Parathyroid adenoma (tissue), 2 donors: ENCODE measurements at regions not wholly inside any gene's neighbourhood (a gene's known extent, or its start where the extent isn't known, plus 50 kb on each side); places are given as distances from the start of the nearest gene placed in this dataset.

Experiments
- H2AFZ ChIP-seq: fragments of 300-600 bp; sonication (generic); one replicate; pipeline ENCODE4 v1.7.0; 2017; ENCODE audit warnings: antibody characterized with exemption, mild to moderate bottlenecking
- H3K27ac ChIP-seq: fragments of 300-600 bp; sonication (generic); one replicate; pipeline ENCODE4 v1.7.0; 2017
- H3K27me3 ChIP-seq: fragments of 300-600 bp; sonication (generic); one replicate; pipeline ENCODE4 v1.7.0; 2017; ENCODE audit warnings: low read length; ENCODE audit not compliant: control insufficient read depth, insufficient read depth
- H3K36me3 ChIP-seq: fragments of 300-600 bp; sonication (generic); one replicate; pipeline ENCODE4 v1.7.0; 2017; ENCODE audit warnings: low read length; ENCODE audit not compliant: control insufficient read depth, insufficient read depth
- H3K4me1 ChIP-seq: fragments of 300-600 bp; sonication (generic); one replicate; pipeline ENCODE4 v1.7.0; 2017; ENCODE audit warnings: control low read depth
- H3K4me2 ChIP-seq: fragments of 300-600 bp; sonication (generic); one replicate; pipeline ENCODE4 v1.7.0; 2017; ENCODE audit warnings: low read length
- H3K4me3 ChIP-seq: fragments of 300-600 bp; sonication (generic); one replicate; pipeline ENCODE4 v1.7.0; 2017; ENCODE audit warnings: low read depth, low read length
- H3K79me2 ChIP-seq: fragments of 300-600 bp; sonication (generic); one replicate; pipeline ENCODE4 v1.7.0; 2017; ENCODE audit warnings: control low read depth
- H3K9ac ChIP-seq: fragments of 300-600 bp; sonication (generic); one replicate; pipeline ENCODE4 v1.7.0; 2017; ENCODE audit warnings: mild to moderate bottlenecking
- H3K9me3 ChIP-seq: fragments of 300-600 bp; sonication (generic); one replicate; pipeline ENCODE4 v1.7.0; 2017; ENCODE audit warnings: low read length; ENCODE audit not compliant: control insufficient read depth
- CTCF ChIP-seq: fragments of 300-600 bp; sonication (generic); IDR thresholded peaks from one replicate; pipeline ENCODE4 v1.7.0; 2017; ENCODE audit warnings: antibody characterized with exemption, mild to moderate bottlenecking
- donor health status: primary hyperparathyroidism.

DNA sequence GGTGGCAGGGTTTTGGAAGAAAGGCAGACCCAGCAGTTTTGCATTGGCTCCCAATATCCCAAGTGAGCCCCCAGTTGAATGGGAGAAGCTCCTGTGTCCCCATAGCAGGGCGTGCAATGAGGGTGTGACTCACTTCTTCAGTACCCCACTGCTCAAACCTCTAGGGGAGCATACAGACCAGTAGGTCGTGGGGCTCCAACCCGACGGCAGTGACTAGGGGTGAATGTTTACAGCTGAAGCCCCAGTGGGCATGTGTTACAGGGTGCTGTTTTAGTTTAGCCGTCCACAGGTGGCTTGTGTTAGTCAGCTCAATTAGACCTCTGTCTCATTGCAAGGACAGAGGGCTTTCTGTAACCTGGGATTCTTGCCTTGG lies 564.5 kb upstream of the CNTN5 start:
- Histone ChIP-seq H3K9me3 (no peaks in the 10 kb centered on the region), H3K4me1 (no peaks in the 10 kb centered on the region), H2AFZ (no peak overlapping the region), H3K27me3 (no peaks in the 10 kb centered on the region), H3K79me2 (no peaks in the 10 kb centered on the region), H3K27ac (no peak overlapping the region), H3K9ac (no peak overlapping the region), H3K4me3 (no peak overlapping the region), H3K4me2 (no peak overlapping the region), H3K36me3 (no peaks in the 10 kb centered on the region)
- no peak for TF ChIP-seq CTCF

DNA sequence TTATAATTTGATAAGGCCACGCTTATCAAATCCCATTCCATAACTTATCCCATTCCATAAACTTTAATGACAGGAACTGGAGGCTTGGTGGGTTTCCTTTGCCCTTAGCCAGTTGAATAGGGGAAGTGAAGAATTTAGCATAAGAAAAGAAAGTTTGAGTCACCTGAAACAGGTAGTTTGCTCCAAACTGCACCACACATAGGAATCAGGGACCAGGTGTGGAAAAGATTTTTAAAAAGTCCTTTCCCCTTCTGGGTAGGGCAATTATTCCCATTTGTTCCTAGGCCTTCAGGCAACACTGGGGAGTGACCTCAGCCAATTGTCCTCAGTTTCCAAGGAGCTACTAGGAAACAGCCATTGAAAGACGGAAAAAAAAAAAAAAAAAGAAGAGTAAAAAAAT lies 525.7 kb upstream of the CNTN5 start:
- H3K4me3 ChIP-seq = no peak overlapping the region
- H3K9me3 ChIP-seq = no peaks in the 10 kb centered on the region
- H3K27ac ChIP-seq = no peak overlapping the region
- no peaks in the 10 kb centered on the region for H3K36me3 ChIP-seq
- no peak for TF ChIP-seq CTCF
- no peaks in the 10 kb centered on the region for H3K4me1 ChIP-seq
- H3K9ac ChIP-seq = no peak overlapping the region
- no peaks in the 10 kb centered on the region for H3K27me3 ChIP-seq
- no peak overlapping the region for H3K4me2 ChIP-seq
- H2AFZ ChIP-seq = no peak overlapping the region
- no peaks in the 10 kb centered on the region for H3K79me2 ChIP-seq

- no peaks in the 10 kb centered on the region for H3K36me3 ChIP-seq
- H3K4me2 ChIP-seq = no peak overlapping the region
- H3K4me3 ChIP-seq = no peak overlapping the region
- no peaks in the 10 kb centered on the region for H3K9me3 ChIP-seq
- no peak overlapping the region for H3K27ac ChIP-seq
- TF ChIP-seq CTCF = no peak
- no peaks in the 10 kb centered on the region for H3K4me1 ChIP-seq
- no peaks in the 10 kb centered on the region for H3K79me2 ChIP-seq
- H3K27me3 ChIP-seq = no peaks in the 10 kb centered on the region
- no peak overlapping the region for H3K9ac ChIP-seq
- no peak overlapping the region for H2AFZ ChIP-seq
Measured at GRCh38 chr11:98495601-98496000, 525.1 kb upstream of the CNTN5 start.

GRCh38 chr11:98507208-98507607 lies 513.5 kb upstream of the CNTN5 start:
- Histone ChIP-seq H3K27me3 (no peaks in the 10 kb centered on the region), H3K9ac (no peak overlapping the region), H3K36me3 (no peaks in the 10 kb centered on the region), H3K4me2 (no peak overlapping the region), H3K79me2 (no peaks in the 10 kb centered on the region), H3K27ac (no peak overlapping the region), H3K4me1 (no peaks in the 10 kb centered on the region), H3K4me3 (no peak overlapping the region), H2AFZ (no peak overlapping the region), H3K9me3 (no peaks in the 10 kb centered on the region)
- TF ChIP-seq CTCF = no peak

GRCh38 chr11:98512938-98513337 lies 507.8 kb upstream of the CNTN5 start:
- Histone ChIP-seq H3K9ac (no peak overlapping the region), H3K27ac (no peak overlapping the region), H3K36me3 (no peaks in the 10 kb centered on the region), H3K4me3 (no peak overlapping the region), H3K9me3 (no peaks in the 10 kb centered on the region), H3K4me2 (no peak overlapping the region), H3K79me2 (no peaks in the 10 kb centered on the region), H2AFZ (no peak overlapping the region), H3K27me3 (no peaks in the 10 kb centered on the region), H3K4me1 (no peaks in the 10 kb centered on the region)
- TF ChIP-seq CTCF = no peak
